Hepatocyte (in vitro differentiated cells): ENCODE measurements at regions not wholly inside any gene's neighbourhood (a gene's known extent, or its start where the extent isn't known, plus 50 kb on each side); places are given as distances from the start of the nearest gene placed in this dataset.

Experiments
- DNase-seq: peaks from one replicate; pipeline ENCODE4 v3.0.0-alpha.2; 2016; ENCODE audit warnings: low spot score
- H2AFZ ChIP-seq: fragments of 200-600 bp; sonication (generic); 2 replicates; pipeline ENCODE4 v1.6.0; 2016; ENCODE audit warnings: antibody characterized with exemption, mild to moderate bottlenecking
- H3K27ac ChIP-seq: fragments of 200-600 bp; sonication (generic); 2 replicates; pipeline ENCODE4 v1.5.1; 2016; ENCODE audit warnings: mild to moderate bottlenecking
- H3K27me3 ChIP-seq: fragments of 200-600 bp; sonication (generic); 2 replicates; pipeline ENCODE4 v1.6.1; 2016
- H3K36me3 ChIP-seq: fragments of 200-600 bp; sonication (generic); replicated peaks from 2 replicates; pipeline ENCODE4 v1.5.1; 2016; ENCODE audit warnings: low read depth; ENCODE audit not compliant: insufficient read depth
- H3K4me1 ChIP-seq: fragments of 200-600 bp; sonication (generic); 2 replicates; pipeline ENCODE4 v1.5.1; 2016; ENCODE audit warnings: mild to moderate bottlenecking, moderate library complexity; ENCODE audit not compliant: insufficient read depth
- H3K4me2 ChIP-seq: fragments of 200-600 bp; sonication (generic); 2 replicates; pipeline ENCODE4 v1.6.0; 2016
- H3K4me3 ChIP-seq: fragments of 200-600 bp; sonication (generic); 2 replicates; pipeline ENCODE4 v1.5.1; 2016; ENCODE audit warnings: mild to moderate bottlenecking
- H3K79me2 ChIP-seq: fragments of 200-600 bp; sonication (generic); 2 replicates; pipeline ENCODE4 v1.6.0; 2017; ENCODE audit warnings: mild to moderate bottlenecking
- H3K9me2 ChIP-seq: fragments of 200-600 bp; sonication (generic); replicated peaks from 2 replicates; pipeline ENCODE4 v1.6.0; 2017; ENCODE audit warnings: mild to moderate bottlenecking; ENCODE audit not compliant: insufficient read depth
- H3K9me3 ChIP-seq: fragments of 200-600 bp; sonication (generic); 2 replicates; pipeline ENCODE4 v1.5.1; 2016; ENCODE audit warnings: low read depth, mild to moderate bottlenecking
- H4K20me1 ChIP-seq: fragments of 200-600 bp; sonication (generic); 2 replicates; pipeline ENCODE4 v1.6.0; 2016; ENCODE audit warnings: mild to moderate bottlenecking; ENCODE audit not compliant: insufficient read depth, poor library complexity, severe bottlenecking
- CTCF ChIP-seq: fragments of 200-600 bp; sonication (generic); IDR thresholded peaks from 2 replicates; pipeline ENCODE4 v1.5.1; 2016; ENCODE audit warnings: antibody characterized with exemption, mild to moderate bottlenecking; ENCODE audit not compliant: poor library complexity
- EZH2 ChIP-seq: fragments of 200-600 bp; sonication (generic); IDR thresholded peaks from 2 replicates; pipeline ENCODE4 v1.6.1; 2016; ENCODE audit warnings: antibody characterized with exemption, mild to moderate bottlenecking, borderline replicate concordance
- EZH2phosphoT487 ChIP-seq: fragments of 200-600 bp; sonication (generic); IDR thresholded peaks from one replicate; pipeline ENCODE4 v1.6.1; 2018; ENCODE audit warnings: antibody characterized with exemption, mild to moderate bottlenecking, low read depth, moderate library complexity; ENCODE audit not compliant: unreplicated experiment, severe bottlenecking
- WGBS: methylation state at CpG from one replicate; pipeline ENCODE4 v1.1.6; 2016; ENCODE audit warnings: low lambda C conversion rate; ENCODE audit errors: missing lambda C conversion rate; 5-methylcytosine and 5-hydroxymethylcytosine counted together

- Histone ChIP-seq H3K4me2 (no peak overlapping the region), H3K4me3 (no peak overlapping the region), H3K27me3 (no peaks in the 10 kb centered on the region), H3K9me2 (no peaks in the 10 kb centered on the region), H3K79me2 (no peaks in the 10 kb centered on the region), H3K4me1 (no peaks in the 10 kb centered on the region), H3K36me3 (no peaks in the 10 kb centered on the region), H3K9me3 (no peaks in the 10 kb centered on the region), H2AFZ (no peak overlapping the region), H4K20me1 (no peaks in the 10 kb centered on the region), H3K27ac (no peak overlapping the region)
- 81% methylated on average over 11 of the region's 11 CpGs for WGBS
- DNase-seq, result no peak
- TF ChIP-seq EZH2 (no peak), EZH2phosphoT487 (no peak), CTCF (no peak)
These were observed 117.5 kb downstream of the DDX1 start for GRCh38 chr2:15708865-15709820.

GRCh38 chr2:15711126-15711860 lies 119.6 kb downstream of the DDX1 start:
- Histone ChIP-seq H3K27me3 (no peaks in the 10 kb centered on the region), H3K27ac (no peak overlapping the region), H3K4me3 (no peak overlapping the region), H3K4me1 (no peaks in the 10 kb centered on the region), H3K9me2 (no peaks in the 10 kb centered on the region), H4K20me1 (no peaks in the 10 kb centered on the region), H3K36me3 (no peaks in the 10 kb centered on the region), H2AFZ (no peak overlapping the region), H3K79me2 (no peaks in the 10 kb centered on the region), H3K4me2 (no peak overlapping the region), H3K9me3 (no peaks in the 10 kb centered on the region)
- no peak for DNase-seq
- 94% methylated on average over 4 of the region's 4 CpGs for WGBS
- TF ChIP-seq EZH2 (no peak), EZH2phosphoT487 (no peak), CTCF (no peak)

- Histone ChIP-seq H3K4me2 (no peak overlapping the region), H3K27me3 (no peaks in the 10 kb centered on the region), H3K9me2 (no peaks in the 10 kb centered on the region), H4K20me1 (no peaks in the 10 kb centered on the region), H3K4me1 (no peaks in the 10 kb centered on the region), H3K4me3 (no peak overlapping the region), H3K9me3 (no peaks in the 10 kb centered on the region), H3K36me3 (no peaks in the 10 kb centered on the region), H3K27ac (no peak overlapping the region), H3K79me2 (no peaks in the 10 kb centered on the region), H2AFZ (no peak overlapping the region)
- no peak for DNase-seq
- no peak for TF ChIP-seq CTCF
- no peak for TF ChIP-seq EZH2phosphoT487
- no peak for TF ChIP-seq EZH2
- 93% methylated on average over 7 of the region's 7 CpGs for WGBS
These were observed 121.1 kb downstream of the DDX1 start for GRCh38 chr2:15712551-15713342.
